Transverse colon (tissue), 4 donors: ENCODE measurements at regions not wholly inside any gene's neighbourhood (a gene's known extent, or its start where the extent isn't known, plus 50 kb on each side); places are given as distances from the start of the nearest gene placed in this dataset.

Experiments
- DNase-seq: peaks from one replicate; pipeline ENCODE4 v3.0.0-alpha.2; 2019
- H3K27ac ChIP-seq, 4 donors: fragments of 200-600 bp; sonication (generic); 2 replicates each; pipeline ENCODE4 v1.5.1; 2016 to 2018; ENCODE audit warnings: inconsistent platforms in 4 of 4
- H3K27me3 ChIP-seq: fragments of 200-600 bp; sonication (generic); 2 replicates; pipeline ENCODE4 v1.5.1; 2017; ENCODE audit warnings: inconsistent platforms
- H3K36me3 ChIP-seq, 4 donors: fragments of 200-600 bp; sonication (generic); 2 replicates each; pipeline ENCODE4 v1.5.1; 2017 to 2019; ENCODE audit warnings: inconsistent platforms in 4 of 4
- H3K4me1 ChIP-seq, 4 donors: fragments of 200-600 bp; sonication (generic); 2 replicates each; pipeline ENCODE4 v1.5.1; 2017 to 2020; ENCODE audit warnings: inconsistent platforms in 4 of 4
- H3K4me3 ChIP-seq, 4 donors: fragments of 200-600 bp; sonication (generic); 1 replicate in 1 of 4; 2 replicates in 3 of 4; pipeline versions ENCODE4 v1.5.1 to v1.6.1; 2017 to 2019; ENCODE audit warnings: inconsistent platforms in 4 of 4
- H3K9me3 ChIP-seq, 2 donors: fragments of 200-600 bp; sonication (generic); 2 replicates each; pipeline ENCODE4 v1.5.1; 2017 to 2019; ENCODE audit warnings: inconsistent platforms in 2 of 2
- EP300 ChIP-seq: sonication (generic); formaldehyde crosslinking; IDR thresholded peaks from one replicate; pipeline ENCODE4 v1.6.1; 2017; ENCODE audit warnings: antibody characterized with exemption, low read depth
- POLR2A ChIP-seq: fragments of 450-650 bp; IDR thresholded peaks from one replicate; pipeline ENCODE4 v1.6.1; 2016; ENCODE audit warnings: antibody characterized with exemption, mild to moderate bottlenecking, moderate library complexity
- POLR2AphosphoS5 ChIP-seq, 3 donors: sonication (generic); formaldehyde crosslinking; IDR thresholded peaks; one replicate each; pipeline ENCODE4 v1.6.1; 2016; ENCODE audit warnings: antibody characterized with exemption in 3 of 3
- WGBS, 2 donors: methylation state at CpG; one replicate each; pipeline ENCODE4 v1.1.5; 2018; ENCODE audit warnings: low coverage in 1 of 2; 5-methylcytosine and 5-hydroxymethylcytosine counted together
- in situ Hi-C, 4 donors: fragments of 200-750 bp; cut with MboI; loops; one replicate each; pipeline versions ENCODE4 v1.15.0 to v1.15.1; 2017; ENCODE audit warnings: low sequenced_read_pairs in 3 of 4, low pct_ligation_motif_present in 1 of 4, low pct_unique_long_range_greater_than_20kb in 1 of 4
- intact Hi-C: fragments of 100-400 bp; cut with DNase I; formaldehyde crosslinking; loops from one replicate; pipeline ENCODE4 v1.15.1; 2023; ENCODE audit warnings: low total_unique reads
- TF ChIP-seq, protein P1 (sequence below), 5 experiments: fragments of 200-600 bp in 3 of 5; fragments of 450-650 bp in 2 of 5; sonication (generic) in 3 of 5; IDR thresholded peaks; 1 replicate in 2 of 5; 2 replicates in 3 of 5; pipeline ENCODE4 v1.5.1; 2016 to 2017; ENCODE audit warnings: antibody characterized with exemption in 5 of 5, inconsistent platforms in 3 of 5, mild to moderate bottlenecking in 2 of 5, moderate library complexity in 1 of 5

DNA sequence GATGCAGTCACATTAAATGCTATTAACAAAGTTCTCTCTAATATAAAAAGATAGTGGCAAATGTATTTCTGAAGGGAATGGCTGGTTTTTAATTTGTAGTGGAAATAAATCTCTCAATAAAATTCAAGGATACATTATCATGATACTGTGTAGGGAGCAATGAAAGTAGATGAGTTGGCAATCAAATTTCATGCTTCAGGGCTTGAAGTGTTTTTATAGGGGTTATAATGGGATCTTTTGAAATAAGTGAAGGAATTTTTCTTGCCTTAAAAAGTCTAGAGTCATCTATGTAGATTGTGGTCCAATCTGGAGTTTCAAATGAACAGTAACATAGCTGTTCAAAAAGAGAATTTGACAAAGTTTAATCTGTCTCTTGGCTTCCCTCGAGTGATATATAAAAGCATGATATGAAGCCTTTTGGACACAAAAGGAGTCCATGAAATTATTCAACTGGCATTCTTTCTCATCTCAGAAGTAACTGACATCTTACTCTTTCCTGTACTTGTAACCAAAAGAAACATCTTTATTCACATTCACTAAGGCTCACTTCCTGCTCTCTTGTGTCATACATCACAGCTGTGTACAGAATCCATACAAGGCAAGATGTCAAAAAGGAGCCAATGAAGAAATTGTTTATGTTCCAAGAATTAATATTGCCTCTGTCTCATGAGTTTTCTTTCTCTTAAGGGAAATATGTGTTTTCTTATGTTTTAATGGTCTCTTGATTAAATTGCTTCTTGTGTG, 591.0 kb upstream of the GJE1 start:
- Histone ChIP-seq H3K9me3 (no peaks in the 10 kb centered on the region), H3K27ac (no peak overlapping the region), H3K4me3 (no peak overlapping the region), H3K4me1 (no peaks in the 10 kb centered on the region), H3K36me3 (no peaks in the 10 kb centered on the region), H3K27me3 (no peaks in the 10 kb centered on the region)
- in situ Hi-C loops (no loop called here), intact Hi-C loops (no loop called here)
- 50 to 51% methylated on average over 1 of the region's 1 CpG for WGBS, 2 donors
- no peak for DNase-seq
- TF ChIP-seq POLR2A (no peak), POLR2AphosphoS5 (IDR thresholded peaks at IDR 0.05) (no peak), EP300 (no peak)
- TF ChIP-seq, protein P1, sequence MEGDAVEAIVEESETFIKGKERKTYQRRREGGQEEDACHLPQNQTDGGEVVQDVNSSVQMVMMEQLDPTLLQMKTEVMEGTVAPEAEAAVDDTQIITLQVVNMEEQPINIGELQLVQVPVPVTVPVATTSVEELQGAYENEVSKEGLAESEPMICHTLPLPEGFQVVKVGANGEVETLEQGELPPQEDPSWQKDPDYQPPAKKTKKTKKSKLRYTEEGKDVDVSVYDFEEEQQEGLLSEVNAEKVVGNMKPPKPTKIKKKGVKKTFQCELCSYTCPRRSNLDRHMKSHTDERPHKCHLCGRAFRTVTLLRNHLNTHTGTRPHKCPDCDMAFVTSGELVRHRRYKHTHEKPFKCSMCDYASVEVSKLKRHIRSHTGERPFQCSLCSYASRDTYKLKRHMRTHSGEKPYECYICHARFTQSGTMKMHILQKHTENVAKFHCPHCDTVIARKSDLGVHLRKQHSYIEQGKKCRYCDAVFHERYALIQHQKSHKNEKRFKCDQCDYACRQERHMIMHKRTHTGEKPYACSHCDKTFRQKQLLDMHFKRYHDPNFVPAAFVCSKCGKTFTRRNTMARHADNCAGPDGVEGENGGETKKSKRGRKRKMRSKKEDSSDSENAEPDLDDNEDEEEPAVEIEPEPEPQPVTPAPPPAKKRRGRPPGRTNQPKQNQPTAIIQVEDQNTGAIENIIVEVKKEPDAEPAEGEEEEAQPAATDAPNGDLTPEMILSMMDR (IDR thresholded peaks at IDR 0.05) = no peak

DNA sequence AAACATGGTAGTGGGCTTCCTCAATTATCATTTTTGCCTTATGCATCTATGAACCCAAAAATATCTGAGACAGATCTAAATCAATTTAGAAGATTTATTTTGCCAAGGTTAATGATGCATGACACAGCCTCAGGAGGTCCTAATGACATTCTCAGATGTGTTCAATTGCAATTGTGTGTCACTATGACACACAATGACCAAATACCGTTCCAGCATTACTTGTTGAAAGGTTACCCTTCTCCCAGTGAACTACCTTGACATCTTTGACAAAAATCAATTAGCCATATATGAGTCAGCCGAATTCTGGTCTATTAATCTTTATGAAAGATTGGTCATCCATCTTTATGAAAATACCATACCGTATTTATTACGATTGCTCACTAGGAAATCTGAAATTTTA, 592.5 kb upstream of the GJE1 start:
- no peaks in the 10 kb centered on the region for H3K36me3 ChIP-seq
- 85 to 88% methylated on average over 4 of the region's 4 CpGs for WGBS, 2 donors
- in situ Hi-C loops (no loop called here), intact Hi-C loops (no loop called here)
- no peaks in the 10 kb centered on the region for H3K27me3 ChIP-seq
- H3K4me1 ChIP-seq = no peaks in the 10 kb centered on the region
- no peak for DNase-seq
- no peak overlapping the region for H3K4me3 ChIP-seq
- no peaks in the 10 kb centered on the region for H3K9me3 ChIP-seq
- no peak for TF ChIP-seq POLR2AphosphoS5 (IDR thresholded peaks at IDR 0.05)
- no peak for TF ChIP-seq POLR2A
- no peak for TF ChIP-seq EP300
- TF ChIP-seq, protein P1 (IDR thresholded peaks at IDR 0.05) = no peak
- no peak overlapping the region for H3K27ac ChIP-seq

- no peaks in the 10 kb centered on the region for H3K9me3 ChIP-seq
- intact Hi-C loops (no loop called here), in situ Hi-C loops (no loop called here)
- no peak overlapping the region for H3K4me3 ChIP-seq
- no peaks in the 10 kb centered on the region for H3K36me3 ChIP-seq
- TF ChIP-seq POLR2AphosphoS5 (IDR thresholded peaks at IDR 0.05) (no peak), EP300 (no peak), POLR2A (no peak)
- TF ChIP-seq, protein P1 (IDR thresholded peaks at IDR 0.05) = no peak
- no peak for DNase-seq
- H3K4me1 ChIP-seq = no peaks in the 10 kb centered on the region
- WGBS, 2 donors = 90 to 92% methylated on average over 1 of the region's 1 CpG
- H3K27me3 ChIP-seq = no peaks in the 10 kb centered on the region
- H3K27ac ChIP-seq = no peak overlapping the region
Observed at GRCh38 chr6:141539617-141540016, 593.1 kb upstream of the GJE1 start.

DNA sequence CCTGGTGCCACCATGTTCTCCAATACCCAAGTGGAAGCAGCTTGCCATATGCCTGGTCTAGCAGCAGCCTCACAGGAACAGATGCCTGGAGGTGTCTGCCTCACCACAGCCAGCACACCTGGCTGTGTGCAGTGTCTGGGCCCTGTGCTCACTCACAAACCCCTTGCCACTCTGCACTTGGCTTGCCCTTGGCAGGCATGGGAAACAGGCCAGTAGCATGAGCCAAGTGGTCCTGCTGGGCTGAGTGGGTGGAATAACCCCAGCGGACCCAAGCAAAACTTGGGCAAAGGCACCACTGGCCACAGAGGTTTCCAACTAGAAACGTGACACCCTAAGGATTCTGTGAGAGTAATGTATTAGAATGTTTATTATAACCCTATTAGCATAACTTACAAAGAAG, 600.5 kb upstream of the GJE1 start:
- no peak overlapping the region for H3K4me3 ChIP-seq
- no peak for DNase-seq
- no peaks in the 10 kb centered on the region for H3K4me1 ChIP-seq
- no peak overlapping the region for H3K27ac ChIP-seq
- TF ChIP-seq POLR2A (no peak), POLR2AphosphoS5 (IDR thresholded peaks at IDR 0.05) (no peak)
- H3K36me3 ChIP-seq = no peaks in the 10 kb centered on the region
- H3K27me3 ChIP-seq = no peaks in the 10 kb centered on the region
- intact Hi-C loops (no loop called here), in situ Hi-C loops (no loop called here)
- WGBS, 2 donors = 77 to 100% methylated on average over 1 to 2 of the region's 2 CpGs
- H3K9me3 ChIP-seq = no peaks in the 10 kb centered on the region

DNA sequence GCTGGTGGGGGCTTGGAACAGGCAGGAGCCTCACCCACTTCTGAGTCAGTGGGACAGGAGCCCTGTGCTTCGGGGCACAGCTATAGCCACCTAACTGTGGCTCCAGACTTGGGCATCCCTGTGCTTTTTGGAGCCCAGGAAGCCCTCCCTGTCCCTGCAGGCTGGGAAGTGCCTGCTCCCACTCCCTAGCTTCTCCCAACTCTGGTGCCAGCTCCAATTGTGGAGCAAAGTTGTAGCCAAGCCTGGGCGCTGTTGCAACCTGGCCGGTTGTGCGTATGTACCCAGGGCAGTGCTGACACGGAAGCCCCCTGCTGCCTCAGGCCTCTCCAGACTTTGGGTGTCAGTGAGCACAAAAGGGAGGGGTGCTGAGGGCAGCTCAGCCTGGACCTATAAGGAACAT, 601.7 kb upstream of the GJE1 start:
- in situ Hi-C loops = no loop called here
- DNase-seq = no peak
- H3K9me3 ChIP-seq = no peaks in the 10 kb centered on the region
- no peak for TF ChIP-seq POLR2AphosphoS5 (IDR thresholded peaks at IDR 0.05)
- no peak for TF ChIP-seq EP300
- TF ChIP-seq, protein P1 (IDR thresholded peaks at IDR 0.05) = no peak
- WGBS, 2 donors = 88% methylated on average over 5 of the region's 5 CpGs; no CpG with 5 or more reads in 1 of the 2 donors
- no peaks in the 10 kb centered on the region for H3K27me3 ChIP-seq
- H3K27ac ChIP-seq = no peak overlapping the region
- H3K36me3 ChIP-seq = no peaks in the 10 kb centered on the region
- intact Hi-C loops = no loop called here
- no peak overlapping the region for H3K4me3 ChIP-seq
- no peaks in the 10 kb centered on the region for H3K4me1 ChIP-seq
